GM19438 (cell line): ENCODE measurements at regions not wholly inside any gene's neighbourhood (a gene's known extent, or its start where the extent isn't known, plus 50 kb on each side); places are given as distances from the start of the nearest gene placed in this dataset.

Experiments used
- ATAC-seq: cut with Tn5 transposase; IDR thresholded peaks from one replicate; pipeline ENCODE4 v1.9.1; 2021; ENCODE audit warnings: low read depth; ENCODE audit not compliant: unreplicated experiment

DNA sequence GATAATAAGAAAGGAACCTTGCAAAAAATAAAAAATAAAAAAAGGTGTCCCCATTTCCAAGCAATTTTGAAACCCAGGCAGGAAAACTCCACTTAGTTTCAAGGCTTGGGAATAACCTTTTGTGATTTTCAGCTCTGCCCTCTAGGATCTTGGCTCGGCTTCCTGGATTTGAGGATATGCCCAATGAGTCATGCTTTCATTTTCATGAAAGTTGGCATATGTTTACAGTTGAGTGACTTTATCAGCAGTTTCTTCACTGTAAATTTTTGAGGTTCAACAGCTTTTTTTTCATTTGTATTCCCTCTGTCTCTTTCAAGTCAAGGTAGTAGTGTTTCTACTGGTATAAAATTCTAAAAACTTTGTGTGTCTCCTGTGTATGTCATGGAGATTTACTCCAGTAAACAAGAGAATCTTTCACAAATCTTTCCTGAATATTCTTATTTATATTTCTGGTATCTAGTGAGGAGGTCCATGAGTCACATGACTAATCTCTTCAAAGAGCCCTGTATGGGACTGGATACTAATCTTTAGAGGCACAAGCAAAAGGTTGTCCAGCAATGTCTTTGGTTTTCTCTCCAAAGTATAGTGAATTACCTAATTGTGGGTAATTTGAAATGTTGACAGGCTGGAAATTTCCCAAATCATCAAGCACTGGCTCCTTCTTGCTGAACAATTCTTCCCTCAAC is 335.3 kb downstream of the BRINP2 start:
- ATAC-seq = no peak

DNA sequence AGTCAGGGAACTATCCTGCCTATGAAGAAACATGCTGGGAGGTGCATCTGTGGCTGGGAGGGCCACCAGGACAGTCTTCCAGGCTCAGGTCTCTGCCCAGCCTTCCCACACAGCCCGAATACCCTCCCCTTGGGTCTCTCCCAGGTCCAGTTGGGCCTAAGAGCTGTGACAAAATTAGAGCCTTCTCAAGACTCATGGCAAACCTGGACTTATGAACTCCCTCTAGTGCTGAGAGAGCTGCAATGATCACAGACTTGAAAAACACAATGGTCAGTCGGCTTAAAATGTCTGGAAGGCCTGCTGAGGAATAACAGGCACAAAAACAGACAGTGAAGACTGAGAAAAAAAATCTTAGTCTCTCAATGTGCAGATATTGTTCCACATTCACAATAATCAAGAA is 325.1 kb downstream of the BRINP2 start:
- no peak for ATAC-seq

DNA sequence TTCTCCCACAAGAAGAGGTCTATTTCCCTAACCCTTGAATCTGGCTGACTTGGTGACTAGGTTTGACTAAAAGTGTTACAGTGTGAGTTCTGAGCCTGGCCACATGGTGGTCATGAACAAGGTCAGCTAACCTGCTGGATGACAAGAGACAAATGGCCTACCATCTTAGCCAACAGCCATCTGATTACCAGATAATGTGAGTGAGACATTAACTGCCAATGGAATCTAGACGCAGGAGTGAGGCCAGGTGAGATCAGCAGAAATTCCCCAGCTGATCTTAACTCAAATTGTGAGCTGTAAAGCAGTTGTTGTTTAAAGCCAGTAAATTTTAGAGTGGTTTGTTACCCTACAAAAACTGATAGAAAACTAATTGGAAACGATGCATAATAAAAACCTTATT is 320.0 kb downstream of the BRINP2 start:
- no peak for ATAC-seq

DNA sequence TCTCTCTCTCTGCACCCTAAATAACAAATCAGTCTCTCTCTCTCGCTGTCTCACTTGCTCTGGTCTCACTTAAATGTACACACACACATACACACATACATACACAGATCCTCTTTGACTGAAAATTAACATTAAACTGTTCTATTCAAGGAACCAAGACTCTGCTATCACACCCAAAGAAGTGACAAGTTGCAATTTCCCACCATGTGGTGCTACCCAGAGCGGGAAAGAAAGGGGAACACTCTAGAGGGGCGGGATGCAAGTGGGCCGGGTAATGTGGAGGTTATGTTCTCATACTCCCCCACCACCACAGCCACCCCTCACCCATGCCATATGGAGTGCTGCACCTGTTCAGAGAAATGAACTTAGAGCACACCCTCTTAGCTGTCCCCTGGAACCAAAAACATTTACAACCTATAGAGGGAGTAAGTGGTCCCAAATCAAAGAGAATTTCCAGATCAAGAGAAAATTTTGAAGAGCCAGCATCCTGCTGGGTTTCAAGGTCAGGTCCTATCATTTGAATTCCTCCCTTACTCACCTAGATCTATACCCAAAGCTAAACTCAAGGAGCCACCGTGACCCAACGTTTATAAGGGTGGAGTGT is 319.4 kb downstream of the BRINP2 start:
- ATAC-seq = no peak

DNA sequence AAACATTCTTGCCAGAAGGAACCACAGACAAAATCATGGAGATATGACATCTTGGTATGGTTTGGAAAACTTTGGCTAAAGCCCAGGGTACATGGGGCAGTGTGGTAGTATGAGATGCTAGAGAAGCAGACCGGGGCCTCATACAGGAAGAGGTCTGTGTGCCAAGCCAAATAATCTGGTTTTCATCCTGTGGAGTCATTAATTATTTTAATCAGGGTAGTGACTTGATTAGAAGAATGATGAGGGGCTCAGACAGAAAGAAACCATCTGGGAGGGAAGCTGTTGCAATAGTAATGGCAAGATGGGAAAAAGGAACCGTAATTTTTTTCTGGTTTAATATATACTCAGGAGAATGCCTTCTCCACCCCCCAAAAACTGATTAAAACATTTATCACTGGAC is 318.0 kb downstream of the BRINP2 start:
- no peak for ATAC-seq

DNA sequence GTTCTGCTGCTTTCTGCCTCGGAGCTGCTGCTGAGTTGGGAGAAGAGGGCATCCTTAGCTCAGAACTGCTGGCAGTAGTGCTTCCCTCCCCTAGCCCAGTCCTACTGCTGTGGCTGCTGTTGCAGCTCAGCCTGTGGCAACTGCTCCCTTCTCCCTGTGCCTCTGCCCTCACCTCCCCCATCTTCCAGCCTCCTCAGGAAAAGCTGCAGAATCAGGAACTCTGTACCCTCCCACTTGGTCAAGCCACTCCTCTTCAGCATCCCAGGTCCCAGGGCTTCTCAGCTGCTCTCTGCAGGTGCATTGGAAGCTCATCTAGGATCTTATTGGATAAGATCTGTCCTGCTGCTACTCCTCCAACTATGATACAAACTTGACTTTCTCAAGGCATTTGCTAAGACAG is 316.7 kb downstream of the BRINP2 start:
- ATAC-seq = no peak

DNA sequence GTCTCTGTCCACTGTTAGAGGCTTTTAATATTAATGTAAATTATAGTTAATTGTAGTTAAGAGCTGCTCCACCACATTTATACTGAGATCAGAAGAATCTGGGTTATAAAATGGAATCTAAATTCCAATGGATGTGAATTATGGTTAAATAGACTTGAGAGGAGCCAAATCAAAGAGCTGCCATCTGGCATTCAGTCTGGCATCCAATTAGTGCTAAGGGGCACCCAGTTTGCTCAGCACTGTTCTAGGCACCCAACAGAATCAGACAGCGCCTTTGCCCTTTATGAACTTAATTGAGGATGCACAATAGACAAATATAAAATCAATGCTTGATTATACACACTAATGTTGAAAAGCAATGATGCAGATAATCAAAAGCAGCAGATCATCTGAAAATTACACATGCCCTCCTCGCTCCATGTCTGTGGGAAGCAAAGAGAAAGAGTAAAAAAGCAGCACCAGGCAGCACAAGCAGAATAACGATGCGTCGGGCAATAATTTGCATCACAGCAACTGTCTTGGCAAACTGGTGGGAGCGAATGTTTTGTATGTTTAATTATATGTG is 310.1 kb downstream of the BRINP2 start:
- no peak for ATAC-seq

DNA sequence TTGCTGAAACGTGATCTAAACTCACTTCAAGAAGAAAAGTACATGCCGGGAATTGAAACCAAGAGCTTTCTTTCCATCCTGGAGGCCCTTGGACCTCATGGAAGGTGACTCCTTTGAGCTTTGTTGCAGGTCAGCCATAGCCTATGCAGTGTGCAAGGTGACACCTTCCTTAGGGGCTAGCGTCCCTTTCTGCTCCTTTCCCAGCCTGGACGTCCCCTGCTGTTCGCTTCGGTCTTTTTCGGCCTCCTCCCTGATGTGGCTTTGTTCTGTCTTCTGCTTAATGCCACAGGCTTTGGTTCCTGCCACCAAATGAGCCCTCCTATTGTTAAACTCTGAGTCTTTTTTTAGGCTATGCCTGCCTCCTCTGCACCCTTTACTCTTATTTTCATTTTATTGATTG is 308.8 kb downstream of the BRINP2 start:
- no peak for ATAC-seq

DNA sequence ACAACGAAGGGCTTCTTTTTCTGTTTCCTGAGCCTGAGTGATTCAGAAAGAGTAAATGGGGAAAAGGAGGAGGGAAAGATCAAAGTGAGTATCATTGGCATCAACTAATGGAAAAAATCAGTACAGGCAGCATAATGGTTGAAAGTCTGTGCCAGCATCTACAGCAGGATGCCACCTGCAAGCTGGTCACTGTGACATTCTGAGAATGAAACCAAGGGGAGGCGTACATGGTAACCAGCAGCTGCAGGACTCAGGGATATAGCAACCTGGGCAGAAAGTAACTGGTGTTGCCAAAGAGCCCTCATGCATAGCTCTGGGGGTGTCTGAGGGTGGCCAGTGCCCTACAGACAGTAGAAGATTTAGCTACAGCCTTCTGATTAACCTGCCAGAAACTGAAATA is 305.9 kb downstream of the BRINP2 start:
- no peak for ATAC-seq

DNA sequence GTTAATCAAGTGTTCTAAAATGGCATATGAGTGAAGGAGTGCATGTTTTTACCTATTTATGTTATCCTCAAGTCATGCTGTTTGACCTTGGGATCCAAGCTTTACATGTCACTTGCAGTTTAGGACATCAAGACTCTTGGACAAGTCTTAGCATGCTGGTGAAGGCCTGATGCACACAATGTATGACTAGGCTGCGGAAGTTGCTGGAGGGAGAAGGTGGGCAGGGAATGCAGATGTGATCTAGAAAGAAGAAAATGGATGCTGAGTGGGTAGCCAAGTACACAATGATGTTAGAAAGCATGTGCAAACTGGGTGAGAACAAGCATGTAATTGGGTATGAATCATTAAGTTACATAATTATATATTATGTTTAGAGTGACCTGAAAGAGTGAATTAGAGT is 301.8 kb downstream of the BRINP2 start:
- ATAC-seq = no peak

DNA sequence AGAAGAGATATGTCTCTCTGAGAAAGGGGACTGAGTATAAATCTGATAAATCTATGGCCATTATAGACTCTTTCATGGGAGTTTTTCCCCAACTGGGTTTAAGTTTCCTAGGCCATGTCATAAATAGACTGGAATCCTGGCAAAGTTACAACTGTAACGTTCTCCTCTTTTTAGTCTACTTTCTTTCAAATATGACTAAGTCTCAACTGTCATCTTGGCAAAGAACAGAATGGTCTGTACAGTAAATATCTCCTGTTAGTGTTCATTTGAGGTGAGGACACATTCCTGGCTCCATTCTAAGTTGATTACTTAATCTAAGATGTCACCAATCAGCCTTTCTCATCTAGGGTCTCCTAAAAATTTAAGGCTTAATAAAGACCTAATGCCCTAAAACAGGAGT is 300.5 kb downstream of the BRINP2 start:
- ATAC-seq = no peak

DNA sequence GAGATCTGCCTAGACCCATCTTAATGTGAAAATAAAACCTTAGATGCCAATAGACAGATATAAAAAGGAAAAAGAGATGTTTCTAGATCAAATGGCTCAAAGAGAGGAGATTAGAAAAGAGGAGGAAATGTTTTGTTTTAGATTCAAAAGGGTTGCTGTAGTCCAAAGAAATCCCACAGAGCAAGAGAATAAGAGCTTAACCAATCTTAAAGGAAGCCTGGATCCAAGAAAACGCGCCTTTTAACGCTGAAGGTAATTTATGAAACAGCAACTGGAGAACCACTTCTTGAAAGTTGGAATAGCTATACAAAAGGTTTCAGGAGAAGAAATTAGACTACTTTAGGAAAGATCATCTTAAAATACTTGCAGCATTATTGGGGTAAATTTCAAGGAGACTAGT is 298.8 kb downstream of the BRINP2 start:
- no peak for ATAC-seq

DNA sequence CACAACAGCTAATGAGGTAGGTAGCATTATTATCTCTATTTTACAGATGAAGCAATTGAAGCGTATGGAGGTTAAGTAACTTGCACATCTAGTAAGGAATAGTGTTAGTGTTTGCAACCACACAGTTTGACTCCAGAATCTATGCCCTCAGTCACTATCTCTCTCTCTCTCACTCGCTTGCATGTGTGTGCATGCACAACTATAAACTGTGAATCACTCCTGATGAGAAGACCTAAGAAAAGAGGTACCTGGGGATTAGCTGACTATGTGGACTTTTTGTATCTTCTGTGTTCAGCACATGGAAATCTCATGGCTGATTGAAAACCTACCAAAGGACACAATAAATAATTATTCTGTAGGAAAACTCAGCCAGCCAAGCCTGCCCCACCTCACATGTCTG is 295.5 kb downstream of the BRINP2 start:
- ATAC-seq = no peak

DNA sequence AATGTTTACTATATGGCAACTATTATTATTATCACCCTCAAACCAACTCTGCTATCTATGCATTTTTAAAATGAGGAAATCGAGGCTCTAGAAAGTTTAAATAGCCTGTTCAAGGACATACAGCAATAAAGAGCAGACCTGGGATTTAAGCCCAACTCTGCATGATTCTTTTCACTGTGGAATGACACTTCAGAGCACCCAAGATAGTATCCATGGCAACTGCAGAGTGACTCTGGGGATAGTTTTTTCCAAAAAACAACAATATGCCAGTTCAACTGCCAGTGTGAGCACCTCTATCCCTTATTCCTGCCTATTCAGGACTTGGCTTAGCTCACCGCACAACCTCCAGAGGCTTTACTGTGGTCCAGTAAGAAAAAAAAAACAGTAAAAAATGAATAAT is 293.9 kb downstream of the BRINP2 start:
- no peak for ATAC-seq

DNA sequence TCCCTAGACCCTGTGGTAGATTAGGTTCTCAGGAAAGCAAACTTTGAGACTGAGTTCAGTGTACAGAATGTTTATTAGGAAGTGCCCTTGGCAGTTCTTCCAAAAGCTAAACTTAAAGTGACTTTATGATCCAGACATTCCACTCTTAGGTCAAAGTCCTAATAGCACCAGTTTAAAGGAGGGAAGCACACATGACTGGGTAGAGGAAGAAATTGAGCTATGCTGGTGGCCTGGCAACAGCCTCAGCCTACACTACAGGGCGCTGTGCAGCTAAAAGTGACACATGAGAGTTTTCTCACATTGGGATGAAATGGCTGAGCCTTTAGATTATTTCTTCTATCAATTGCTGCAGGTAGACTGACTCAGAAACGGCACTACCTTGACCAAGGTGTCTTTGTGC is 280.4 kb downstream of the BRINP2 start:
- no peak for ATAC-seq

DNA sequence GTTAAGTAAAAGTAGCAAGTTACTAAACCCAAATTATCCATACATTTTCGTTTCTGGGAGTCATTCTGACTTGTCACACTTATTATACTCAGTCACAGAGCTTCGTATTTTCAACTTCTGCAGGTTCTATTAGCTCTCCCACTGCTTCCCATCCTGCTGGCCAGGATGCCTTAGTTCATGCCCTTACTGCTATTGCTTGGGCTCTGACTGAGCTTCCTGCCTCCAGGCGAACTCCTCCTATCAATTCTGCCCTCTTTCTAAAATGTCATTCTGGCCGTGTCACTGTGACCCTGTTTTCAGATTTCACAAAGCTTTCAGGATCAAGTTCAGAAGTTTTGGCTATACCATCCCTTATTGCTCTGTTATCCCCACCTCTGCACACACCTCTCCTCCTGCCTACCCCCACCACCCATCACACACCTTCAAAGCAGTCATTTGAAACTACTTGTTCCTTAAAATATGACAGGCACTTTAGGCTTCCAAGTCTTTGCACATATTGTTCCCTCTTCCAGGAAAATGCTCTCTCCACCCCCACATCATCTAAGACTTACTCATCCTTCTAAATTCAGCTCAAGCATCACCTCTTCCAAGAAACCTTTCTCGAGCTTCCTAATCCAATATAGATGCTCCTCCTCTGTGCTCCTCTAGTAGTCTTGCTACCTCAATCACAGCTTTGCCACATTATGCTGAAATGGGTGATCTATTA is 278.0 kb downstream of the BRINP2 start:
- ATAC-seq = no peak

DNA sequence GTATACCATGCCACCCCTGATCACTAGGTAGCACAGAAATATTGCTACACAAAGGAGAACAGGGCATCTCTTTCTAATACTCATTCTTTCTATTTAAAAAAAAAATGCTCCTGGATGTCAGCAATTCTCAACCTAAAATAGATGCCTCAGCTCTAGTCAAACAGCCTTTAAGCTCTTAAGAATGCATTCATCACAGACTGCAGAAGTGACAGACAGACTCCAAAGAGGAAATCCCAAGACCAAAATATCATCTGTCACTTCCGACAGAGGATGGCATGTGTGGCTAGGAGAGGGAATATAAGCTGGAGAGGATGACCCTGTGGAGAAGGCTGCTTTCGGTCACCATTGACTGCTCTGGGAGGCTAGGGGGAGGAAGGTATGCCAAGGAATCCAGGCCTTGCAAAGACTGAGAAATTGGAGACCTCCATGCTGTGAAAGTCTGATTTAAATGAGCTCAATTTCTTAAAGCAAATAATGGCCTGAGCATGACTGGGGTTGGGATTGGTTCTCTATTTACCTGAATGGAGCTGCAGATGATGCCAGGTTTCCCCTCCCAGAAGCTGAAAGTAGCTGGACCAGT is 277.4 kb downstream of the BRINP2 start:
- ATAC-seq = no peak

DNA sequence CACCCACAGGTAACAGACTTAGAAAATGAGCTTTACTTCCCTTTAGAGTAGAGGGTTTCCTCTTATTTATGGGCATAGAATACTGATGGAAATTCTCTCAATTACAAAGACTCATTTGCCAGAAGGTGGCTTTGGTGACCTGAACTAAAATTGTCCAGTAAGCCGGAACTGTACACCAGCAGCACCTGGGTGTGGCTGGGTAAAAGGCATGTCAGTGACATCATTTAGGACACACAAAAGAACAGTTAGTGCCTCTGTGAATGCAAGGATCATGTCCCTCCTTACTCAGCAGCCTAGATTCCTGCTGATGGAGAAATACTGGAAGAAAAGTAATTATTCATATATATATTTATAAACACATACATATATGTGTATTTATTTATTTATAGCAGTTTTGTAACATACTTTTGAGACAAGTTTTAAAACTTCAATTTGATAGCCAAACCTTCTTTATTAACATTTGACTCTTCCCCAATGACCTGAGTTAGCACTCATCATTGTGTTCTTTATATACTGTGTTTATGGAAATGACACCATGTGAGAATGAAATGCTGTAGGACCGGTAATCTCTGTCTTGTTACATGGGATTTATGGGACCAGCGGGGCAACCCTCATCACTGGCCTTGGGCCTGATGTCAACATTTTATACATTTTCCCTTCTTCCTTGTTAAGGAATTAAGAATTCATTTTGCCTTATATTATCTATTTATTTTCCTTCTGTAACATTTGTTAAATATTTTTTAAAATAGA is 274.4 kb downstream of the BRINP2 start:
- ATAC-seq = no peak

DNA sequence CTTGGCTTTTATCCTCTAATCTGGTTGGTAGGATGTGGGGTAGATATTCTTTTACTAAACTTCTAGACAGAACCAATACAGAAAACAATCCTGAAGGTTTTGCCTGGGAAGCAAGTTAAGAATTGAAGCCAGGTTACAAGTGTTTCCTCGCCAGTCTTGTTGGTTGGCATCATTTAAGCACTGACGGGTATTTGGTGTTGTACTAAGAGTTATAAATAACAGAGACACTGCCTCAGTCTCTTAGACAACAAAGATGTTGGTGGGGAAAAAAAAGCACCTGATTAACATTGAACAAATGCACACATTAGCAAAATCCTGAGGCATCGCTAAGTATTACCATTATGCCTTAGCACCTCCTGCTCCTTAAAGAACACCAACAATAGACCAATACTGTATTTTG is 272.2 kb downstream of the BRINP2 start:
- no peak for ATAC-seq

DNA sequence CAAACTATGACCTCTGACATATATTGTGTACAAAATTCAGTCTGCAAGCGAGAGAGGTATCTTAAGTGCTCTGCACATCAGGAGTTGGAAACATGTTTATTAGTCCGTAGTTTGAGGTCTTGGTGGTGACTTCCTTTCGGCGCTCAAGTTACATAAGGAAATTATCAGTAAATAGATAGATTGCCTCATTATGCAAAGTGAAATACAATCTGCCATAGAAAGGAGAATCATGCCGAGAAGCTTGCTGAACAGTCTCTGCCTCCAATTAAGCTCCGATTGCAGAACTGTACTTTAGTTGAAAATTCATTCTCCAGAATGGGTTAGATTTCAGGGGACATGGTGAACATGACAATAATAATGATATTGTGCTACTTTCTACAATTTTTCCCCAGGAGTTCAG is 271.8 kb downstream of the BRINP2 start:
- ATAC-seq = no peak

DNA sequence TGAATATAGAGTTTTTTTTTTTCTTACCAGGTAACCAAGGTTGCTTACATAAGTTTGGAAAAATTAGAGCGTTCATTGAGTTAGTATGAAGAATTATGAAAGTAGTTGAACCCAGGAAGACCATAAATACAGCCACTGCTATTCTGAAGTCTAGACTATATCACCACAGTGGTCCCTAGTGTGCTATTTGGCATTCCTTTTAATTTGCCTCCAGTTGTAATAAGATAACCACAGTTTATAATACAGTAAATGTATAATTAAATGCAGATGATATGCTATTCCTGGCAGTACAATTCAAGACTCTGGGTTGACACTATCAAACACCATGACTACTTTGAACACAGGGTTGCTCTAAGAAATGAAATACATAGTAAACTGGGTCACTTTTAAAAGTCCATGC is 270.5 kb downstream of the BRINP2 start:
- ATAC-seq = no peak
